HCT116 (cell line): ENCODE measurements at regions not wholly inside any gene's neighbourhood (a gene's known extent, or its start where the extent isn't known, plus 50 kb on each side); places are given as distances from the start of the nearest gene placed in this dataset.

Experiments used
- ATAC-seq: fragments of 200-7000 bp; cut with Tn5 transposase; 2 replicates; pipeline ENCODE4 v1.9.1; 2020; ENCODE audit warnings: mild to moderate bottlenecking, moderate library complexity
- BruUV-seq: library from RNA; stranded (reverse); fragments of 400-500 nt; replicated peaks from 2 replicates; lab custom pipeline; 2021; lab: Mats Ljungman, UMichigan
- CTCF ChIA-PET: fragments of 300-600 bp; sonication (Branson Sonifier 250); formaldehyde crosslinking; loops from one replicate; lab custom pipeline; 2021; ENCODE audit warnings: antibody characterized with exemption; lab: Charles Lee
- POLR2A ChIA-PET: fragments of 300-600, 350-600 bp; sonication (Branson Sonifier 250); formaldehyde crosslinking; loops from one replicate; lab custom pipeline; 2021; ENCODE audit warnings: antibody characterized with exemption; lab: Charles Lee
- RAD21 ChIA-PET, 2 experiments: fragments of 300-600 bp; sonication (Branson Sonifier 250); formaldehyde crosslinking; loops; one replicate each; lab custom pipeline; 2023; ENCODE audit warnings: low total read pairs in 2 of 2; ENCODE audit not compliant: uncharacterized antibody in 2 of 2, unreplicated experiment in 2 of 2, low non-redundant PET in 1 of 2; lab: Charles Lee
- DNase-seq: peaks from one replicate; pipeline ENCODE4 v3.0.0-alpha.2; 2010; ENCODE audit warnings: low read depth, low spot score
- H2AFZ ChIP-seq: fragments of 200-600 bp; shearing (Covaris generic), sonication (generic); 2 replicates; pipeline ENCODE4 v1.6.1; 2017; ENCODE audit warnings: low read depth, mixed run types, mixed read lengths, antibody characterized with exemption, low read length; ENCODE audit not compliant: poor library complexity, severe bottlenecking
- H3K27ac ChIP-seq: 2 replicates; pipeline ENCODE4 v1.5.1; 2012; ENCODE audit warnings: low read depth, low read length
- H3K27me3 ChIP-seq: fragments of 200-600 bp; sonication (generic); 2 replicates; pipeline ENCODE4 v1.6.1; 2016; ENCODE audit warnings: mixed run types, low read length, mixed read lengths; ENCODE audit not compliant: insufficient read depth
- H3K36me3 ChIP-seq, 2 experiments: fragments of 200-500 bp in 1 of 2; fragments of 200-600 bp in 1 of 2; sonication (Bioruptor generic) in 1 of 2; sonication (generic) in 1 of 2; 2 replicates each; pipeline versions ENCODE4 v1.5.1 to v1.6.1; 2014 to 2016; ENCODE audit warnings: low read length in 2 of 2, inconsistent platforms in 1 of 2, mixed read lengths in 1 of 2, mixed run types in 1 of 2; ENCODE audit not compliant: insufficient read depth in 2 of 2, control insufficient read depth in 1 of 2
- H3K4me1 ChIP-seq, 2 experiments: fragments of 200-600 bp in 1 of 2; sonication (generic) in 1 of 2; 2 replicates each; pipeline versions ENCODE4 v1.5.1 to v1.6.1; 2012 to 2017; ENCODE audit warnings: low read length in 2 of 2, inconsistent platforms in 1 of 2, mild to moderate bottlenecking in 1 of 2, mixed read lengths in 1 of 2, mixed run types in 1 of 2, moderate library complexity in 1 of 2; ENCODE audit not compliant: insufficient read depth in 2 of 2, control insufficient read depth in 1 of 2
- H3K4me2 ChIP-seq: fragments of 200-600 bp; sonication (generic); 2 replicates; pipeline ENCODE4 v1.6.1; 2017; ENCODE audit warnings: mixed run types, low read length, mixed read lengths
- H3K4me3 ChIP-seq, 2 experiments: fragments of 200-600 bp in 1 of 2; sonication (generic) in 1 of 2; replicated peaks in 1 of 2; 2 replicates each; pipeline ENCODE4 v1.5.1; 2011 to 2016; ENCODE audit warnings: low read length in 2 of 2, control low read depth in 1 of 2, low read depth in 1 of 2, mild to moderate bottlenecking in 1 of 2, mixed read lengths in 1 of 2, mixed run types in 1 of 2
- H3K79me2 ChIP-seq: fragments of 200-600 bp; sonication (generic); 2 replicates; pipeline ENCODE4 v1.6.1; 2017; ENCODE audit warnings: mild to moderate bottlenecking, mixed run types, low read length, moderate library complexity, mixed read lengths; ENCODE audit not compliant: insufficient read depth
- H3K9ac ChIP-seq: fragments of 200-600 bp; sonication (generic); 2 replicates; pipeline ENCODE4 v1.6.1; 2016; ENCODE audit warnings: low read length, mixed read lengths
- H3K9me2 ChIP-seq: fragments of 200-600 bp; sonication (generic), shearing (Covaris generic); 2 replicates; pipeline ENCODE4 v1.6.1; 2017; ENCODE audit warnings: mixed run types, mild to moderate bottlenecking, moderate library complexity; ENCODE audit not compliant: insufficient read depth
- H3K9me3 ChIP-seq, 2 experiments: fragments of 200-500 bp in 1 of 2; fragments of 200-600 bp in 1 of 2; sonication (Bioruptor generic) in 1 of 2; sonication (generic) in 1 of 2; 2 replicates each; pipeline ENCODE4 v1.6.1; 2014 to 2017; ENCODE audit warnings: low read length in 2 of 2, mixed read lengths in 2 of 2, inconsistent platforms in 1 of 2, low read depth in 1 of 2, mild to moderate bottlenecking in 1 of 2, mixed run types in 1 of 2, moderate library complexity in 1 of 2; ENCODE audit not compliant: control insufficient read depth in 1 of 2, insufficient read depth in 1 of 2
- H4K20me1 ChIP-seq: fragments of 200-600 bp; sonication (generic), shearing (Covaris generic); 2 replicates; pipeline ENCODE4 v1.6.1; 2017; ENCODE audit warnings: mixed run types, mild to moderate bottlenecking, moderate library complexity; ENCODE audit not compliant: insufficient read depth
- CEBPB ChIP-seq: IDR thresholded peaks from 2 replicates; pipeline ENCODE4 v1.6.1; 2012; ENCODE audit warnings: low read depth
- EGR1 ChIP-seq: IDR thresholded peaks from 2 replicates; pipeline ENCODE4 v1.6.1; 2012; ENCODE audit warnings: low read depth
- ELF1 ChIP-seq: IDR thresholded peaks from 2 replicates; pipeline ENCODE4 v1.6.1; 2012; ENCODE audit warnings: low read depth, borderline replicate concordance
- FOSL1 ChIP-seq: IDR thresholded peaks from 2 replicates; pipeline ENCODE4 v1.6.1; 2012; ENCODE audit warnings: low read depth
- JUND ChIP-seq: IDR thresholded peaks from 2 replicates; pipeline ENCODE4 v1.6.1; 2012
- ZBTB33 ChIP-seq: IDR thresholded peaks from 2 replicates; pipeline ENCODE4 v1.6.1; 2011; ENCODE audit warnings: mild to moderate bottlenecking, low read length, moderate library complexity; ENCODE audit not compliant: insufficient replicate concordance; ENCODE audit errors: extremely low read depth
- ZNF274 ChIP-seq: fragments of 200-500 bp; sonication (Bioruptor generic); IDR thresholded peaks from 2 replicates; pipeline ENCODE4 v1.6.1; 2014; ENCODE audit warnings: mild to moderate bottlenecking, low read depth, low read length, inconsistent platforms
- intact Hi-C: fragments of 100-400 bp; cut with micrococcal nuclease; formaldehyde crosslinking; loops from 2 replicates; pipeline ENCODE4 v1.10.0; 2022
- TF ChIP-seq, protein P1 (sequence below), 3 experiments: fragments of 200-600 bp in 1 of 3; sonication (generic) in 1 of 3; IDR thresholded peaks in 2 of 3; conservative IDR thresholded peaks in 1 of 3; 2 replicates each; pipeline ENCODE4 v1.5.1; 2012 to 2017; ENCODE audit warnings: low read depth in 2 of 3, low read length in 2 of 3, antibody characterized with exemption in 1 of 3, borderline replicate concordance in 1 of 3, control low read depth in 1 of 3, mild to moderate bottlenecking in 1 of 3, mixed read lengths in 1 of 3, mixed run types in 1 of 3, moderate library complexity in 1 of 3; ENCODE audit not compliant: insufficient read depth in 1 of 3

- H4K20me1 ChIP-seq, result no peaks in the 10 kb centered on the region
- ATAC-seq (no peak), DNase-seq (no peak)
- ChIA-PET POLR2A (no interaction called here), CTCF (interaction anchor here (0.8 kb wide), 1 partner anchor 83 kb away, joined by 4 read pairs; no protein-coding TSS in a partner anchor), RAD21 (no interaction called here)
- no peak overlapping the region for H2AFZ ChIP-seq
- peaks cover 4 to 5% of the 10 kb centered on the region in 2 experiments; a peak in 3 of 4 replicates for H3K4me1 ChIP-seq
- intact Hi-C loops, result no loop called here
- no TSS peak for BruUV-seq
- no peaks in the 10 kb centered on the region for H3K9me2 ChIP-seq
- H3K9ac ChIP-seq, result no peak overlapping the region
- peaks cover 2% of the 10 kb centered on the region; the same call in 1 of the 2 replicates for H3K27me3 ChIP-seq
- no peak overlapping the region for H3K4me3 ChIP-seq
- no peak overlapping the region for H3K4me2 ChIP-seq
- no peaks in the 10 kb centered on the region for H3K79me2 ChIP-seq
- no peaks in the 10 kb centered on the region for H3K36me3 ChIP-seq
- TF ChIP-seq ZNF274 (no peak), FOSL1 (no peak), ZBTB33 (no peak), CEBPB (no peak), ELF1 (no peak), JUND (no peak), EGR1 (no peak)
- TF ChIP-seq, protein P1, sequence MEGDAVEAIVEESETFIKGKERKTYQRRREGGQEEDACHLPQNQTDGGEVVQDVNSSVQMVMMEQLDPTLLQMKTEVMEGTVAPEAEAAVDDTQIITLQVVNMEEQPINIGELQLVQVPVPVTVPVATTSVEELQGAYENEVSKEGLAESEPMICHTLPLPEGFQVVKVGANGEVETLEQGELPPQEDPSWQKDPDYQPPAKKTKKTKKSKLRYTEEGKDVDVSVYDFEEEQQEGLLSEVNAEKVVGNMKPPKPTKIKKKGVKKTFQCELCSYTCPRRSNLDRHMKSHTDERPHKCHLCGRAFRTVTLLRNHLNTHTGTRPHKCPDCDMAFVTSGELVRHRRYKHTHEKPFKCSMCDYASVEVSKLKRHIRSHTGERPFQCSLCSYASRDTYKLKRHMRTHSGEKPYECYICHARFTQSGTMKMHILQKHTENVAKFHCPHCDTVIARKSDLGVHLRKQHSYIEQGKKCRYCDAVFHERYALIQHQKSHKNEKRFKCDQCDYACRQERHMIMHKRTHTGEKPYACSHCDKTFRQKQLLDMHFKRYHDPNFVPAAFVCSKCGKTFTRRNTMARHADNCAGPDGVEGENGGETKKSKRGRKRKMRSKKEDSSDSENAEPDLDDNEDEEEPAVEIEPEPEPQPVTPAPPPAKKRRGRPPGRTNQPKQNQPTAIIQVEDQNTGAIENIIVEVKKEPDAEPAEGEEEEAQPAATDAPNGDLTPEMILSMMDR (IDR thresholded peaks at IDR 0.05 in 2 of 3, conservative IDR thresholded peaks at IDR 0.05 in 1 of 3; ENCODE audit: borderline replicate concordance in 1 of 3, insufficient read depth in 1 of 3, low read depth in 2 of 3, low read length in 2 of 3), result no peak
- no peak overlapping the region for H3K27ac ChIP-seq
- H3K9me3 ChIP-seq, result no peaks in the 10 kb centered on the region
Measured at GRCh38 chr3:124434176-124434575, 296.1 kb upstream of the UMPS start.
